Neutrophil (primary cell): ENCODE measurements at regions not wholly inside any gene's neighbourhood (a gene's known extent, or its start where the extent isn't known, plus 50 kb on each side); places are given as distances from the start of the nearest gene placed in this dataset.

Experiments
- H3K27ac ChIP-seq: fragments of 200-600 bp; sonication (generic); 2 replicates; pipeline ENCODE4 v1.5.1; 2016; ENCODE audit warnings: mild to moderate bottlenecking, moderate library complexity
- H3K27me3 ChIP-seq: fragments of 200-600 bp; sonication (generic); 2 replicates; pipeline ENCODE4 v1.6.0; 2016; ENCODE audit warnings: mild to moderate bottlenecking
- H3K36me3 ChIP-seq: fragments of 200-600 bp; sonication (generic); 2 replicates; pipeline ENCODE4 v1.5.1; 2017
- H3K4me1 ChIP-seq, 2 experiments: fragments of 200-600 bp in 1 of 2; sonication (generic) in 1 of 2; 1 replicate in 1 of 2; 2 replicates in 1 of 2; pipeline versions ENCODE4 v1.5.1 to v1.6.1; 2013 to 2016; ENCODE audit warnings: low read depth in 1 of 2, low read length in 1 of 2, mild to moderate bottlenecking in 1 of 2, moderate library complexity in 1 of 2; ENCODE audit not compliant: control insufficient read depth in 1 of 2, insufficient read depth in 1 of 2
- H3K4me3 ChIP-seq, 2 experiments: fragments of 200-600 bp in 1 of 2; sonication (generic) in 1 of 2; 1 replicate in 1 of 2; 2 replicates in 1 of 2; pipeline ENCODE4 v1.5.1; 2013 to 2016; ENCODE audit warnings: low read depth in 1 of 2, low read length in 1 of 2, mild to moderate bottlenecking in 1 of 2, moderate library complexity in 1 of 2
- H3K9me3 ChIP-seq: fragments of 200-600 bp; sonication (generic); 2 replicates; pipeline ENCODE4 v1.5.1; 2016
- TF ChIP-seq, protein P1 (sequence below): fragments of 200-600 bp; sonication (generic); IDR thresholded peaks from 2 replicates; pipeline ENCODE4 v1.5.1; 2016; ENCODE audit warnings: antibody characterized with exemption

DNA sequence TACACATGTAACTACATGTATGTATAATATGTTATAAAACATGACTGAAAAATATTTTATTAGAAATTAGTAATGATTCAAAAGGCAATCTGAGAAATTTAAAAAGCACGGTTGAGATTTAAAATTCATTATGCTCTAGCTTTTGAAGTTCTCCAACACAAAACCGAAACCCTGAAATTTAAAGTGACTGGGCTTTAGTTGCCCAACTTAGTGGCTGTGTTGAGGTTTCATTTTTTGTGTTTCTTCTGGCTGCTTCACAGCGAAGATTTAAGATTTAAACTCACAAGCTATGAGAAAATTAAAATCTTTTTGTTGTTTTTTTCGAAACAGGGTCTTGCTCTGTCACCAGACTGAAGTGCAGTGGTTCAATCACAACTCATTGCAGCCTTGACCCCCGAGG is 1058.7 kb downstream of the NCAM2 start:
- H3K4me3 ChIP-seq = no peak overlapping the region
- H3K27ac ChIP-seq = no peak overlapping the region
- H3K27me3 ChIP-seq = no peaks in the 10 kb centered on the region
- H3K9me3 ChIP-seq = no peaks in the 10 kb centered on the region
- H3K4me1 ChIP-seq = no peaks in the 10 kb centered on the region
- no peaks in the 10 kb centered on the region for H3K36me3 ChIP-seq
- TF ChIP-seq, protein P1, sequence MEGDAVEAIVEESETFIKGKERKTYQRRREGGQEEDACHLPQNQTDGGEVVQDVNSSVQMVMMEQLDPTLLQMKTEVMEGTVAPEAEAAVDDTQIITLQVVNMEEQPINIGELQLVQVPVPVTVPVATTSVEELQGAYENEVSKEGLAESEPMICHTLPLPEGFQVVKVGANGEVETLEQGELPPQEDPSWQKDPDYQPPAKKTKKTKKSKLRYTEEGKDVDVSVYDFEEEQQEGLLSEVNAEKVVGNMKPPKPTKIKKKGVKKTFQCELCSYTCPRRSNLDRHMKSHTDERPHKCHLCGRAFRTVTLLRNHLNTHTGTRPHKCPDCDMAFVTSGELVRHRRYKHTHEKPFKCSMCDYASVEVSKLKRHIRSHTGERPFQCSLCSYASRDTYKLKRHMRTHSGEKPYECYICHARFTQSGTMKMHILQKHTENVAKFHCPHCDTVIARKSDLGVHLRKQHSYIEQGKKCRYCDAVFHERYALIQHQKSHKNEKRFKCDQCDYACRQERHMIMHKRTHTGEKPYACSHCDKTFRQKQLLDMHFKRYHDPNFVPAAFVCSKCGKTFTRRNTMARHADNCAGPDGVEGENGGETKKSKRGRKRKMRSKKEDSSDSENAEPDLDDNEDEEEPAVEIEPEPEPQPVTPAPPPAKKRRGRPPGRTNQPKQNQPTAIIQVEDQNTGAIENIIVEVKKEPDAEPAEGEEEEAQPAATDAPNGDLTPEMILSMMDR = no peak

DNA sequence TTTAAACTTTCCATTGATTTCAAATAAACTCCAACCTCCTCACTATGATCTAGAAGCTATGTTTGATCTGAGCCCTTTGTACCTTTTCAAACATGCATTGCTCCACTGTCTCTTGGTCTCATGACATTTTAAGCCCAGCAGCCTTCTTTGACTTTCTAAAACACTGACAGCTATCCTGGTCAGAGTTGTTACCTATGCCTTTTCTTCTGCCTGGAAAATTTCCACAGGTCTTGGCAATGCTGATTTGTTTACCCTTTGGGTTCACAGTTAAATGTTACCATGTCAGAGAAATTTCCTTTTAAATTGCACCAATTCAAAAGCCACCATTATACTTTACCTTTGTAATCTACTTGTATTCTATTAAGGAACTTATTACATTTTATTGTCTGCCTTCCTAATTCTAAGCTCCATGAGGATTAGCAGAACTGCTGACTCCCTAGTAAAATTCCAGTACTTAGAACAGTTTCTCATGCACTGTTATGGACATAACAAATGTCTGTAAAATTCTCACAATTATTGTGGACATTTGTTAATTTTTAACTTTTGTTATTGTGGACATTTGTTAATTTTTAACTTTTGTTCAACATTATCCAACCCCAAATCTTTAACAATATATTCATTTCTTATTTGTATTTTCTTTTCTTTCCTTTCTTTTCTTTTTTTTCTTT is 1064.4 kb downstream of the NCAM2 start:
- Histone ChIP-seq H3K4me3 (no peak overlapping the region), H3K36me3 (no peaks in the 10 kb centered on the region), H3K4me1 (no peaks in the 10 kb centered on the region), H3K9me3 (no peaks in the 10 kb centered on the region), H3K27ac (no peak overlapping the region), H3K27me3 (no peaks in the 10 kb centered on the region)
- TF ChIP-seq, protein P1 = no peak

- TF ChIP-seq, protein P1 = no peak
- Histone ChIP-seq H3K36me3 (no peaks in the 10 kb centered on the region), H3K27me3 (no peaks in the 10 kb centered on the region)
Measured at GRCh38 chr21:22063140-22063539, 1064.9 kb downstream of the NCAM2 start.

DNA sequence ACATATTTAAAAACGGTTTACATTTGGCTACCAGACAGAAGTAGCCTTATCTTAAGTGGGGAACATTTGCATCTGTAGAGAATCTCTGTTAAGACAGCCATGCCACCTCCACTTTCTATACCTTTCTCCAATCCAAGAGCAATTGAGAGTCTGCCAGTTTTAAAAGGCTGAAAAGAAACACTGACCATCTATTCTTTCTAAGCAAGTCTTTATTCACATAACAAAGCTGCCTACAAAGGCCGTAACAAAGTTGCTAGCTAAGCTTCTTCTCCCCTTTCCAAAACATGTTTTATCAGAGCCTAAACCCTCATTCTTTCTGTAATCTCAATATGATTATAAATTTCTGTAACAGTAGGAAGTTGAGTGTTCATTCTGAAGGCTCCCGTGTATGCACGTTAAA is 1078.3 kb downstream of the NCAM2 start:
- H3K4me3 ChIP-seq = no peak overlapping the region
- H3K27ac ChIP-seq = no peak overlapping the region
- no peaks in the 10 kb centered on the region for H3K36me3 ChIP-seq
- no peaks in the 10 kb centered on the region for H3K27me3 ChIP-seq
- no peaks in the 10 kb centered on the region for H3K4me1 ChIP-seq
- TF ChIP-seq, protein P1 = no peak
- no peaks in the 10 kb centered on the region for H3K9me3 ChIP-seq

More at GRCh38 chr21:22063140-22063539, 1064.9 kb downstream of the NCAM2 start:
- no peak overlapping the region for H3K27ac ChIP-seq
- H3K9me3 ChIP-seq = no peaks in the 10 kb centered on the region
- no peaks in the 10 kb centered on the region for H3K4me1 ChIP-seq
- no peak overlapping the region for H3K4me3 ChIP-seq

- no peaks in the 10 kb centered on the region for H3K9me3 ChIP-seq
- no peak overlapping the region for H3K27ac ChIP-seq
- H3K27me3 ChIP-seq = no peaks in the 10 kb centered on the region
- H3K36me3 ChIP-seq = no peaks in the 10 kb centered on the region
- no peak overlapping the region for H3K4me3 ChIP-seq
- no peaks in the 10 kb centered on the region for H3K4me1 ChIP-seq
- TF ChIP-seq, protein P1 = no peak
Measured at GRCh38 chr21:22083899-22084298, 1085.7 kb downstream of the NCAM2 start.
